Keratinocyte (primary cell): ENCODE measurements at regions not wholly inside any gene's neighbourhood (a gene's known extent, or its start where the extent isn't known, plus 50 kb on each side); places are given as distances from the start of the nearest gene placed in this dataset.

Experiments
- DNase-seq: peaks from one replicate; pipeline ENCODE4 v3.0.0-alpha.2; 2011; ENCODE audit warnings: low read depth, missing footprints, low spot score
- FAIRE-seq: peaks from 2 replicates; lab custom pipeline; 2011; peaks lifted over from hg19 to GRCh38; lab: Jason Lieb, UNC
- H2AFZ ChIP-seq: 2 replicates; pipeline ENCODE4 v1.6.0; 2012; ENCODE audit warnings: low read length, control low read depth, inconsistent platforms; ENCODE audit not compliant: control insufficient read depth
- H3K27ac ChIP-seq: 2 replicates; pipeline ENCODE4 v1.5.1; 2011; ENCODE audit warnings: low read length; ENCODE audit not compliant: control insufficient read depth, insufficient read depth
- H3K27me3 ChIP-seq: 3 replicates; pipeline ENCODE4 v1.6.0; 2011; ENCODE audit warnings: low read length; ENCODE audit not compliant: control insufficient read depth, insufficient read depth; ENCODE audit errors: extremely low read depth
- H3K36me3 ChIP-seq, 2 experiments: 2 replicates in 1 of 2; 3 replicates in 1 of 2; pipeline ENCODE4 v1.5.1; 2011; ENCODE audit warnings: low read length in 2 of 2, mild to moderate bottlenecking in 1 of 2; ENCODE audit not compliant: control insufficient read depth in 2 of 2, insufficient read depth in 2 of 2; ENCODE audit errors: extremely low read depth in 1 of 2
- H3K4me1 ChIP-seq: 3 replicates; pipeline ENCODE4 v1.5.1; 2011; ENCODE audit warnings: low read length; ENCODE audit not compliant: control insufficient read depth, insufficient read depth; ENCODE audit errors: extremely low read depth
- H3K4me2 ChIP-seq: 3 replicates; pipeline ENCODE4 v1.6.0; 2011; ENCODE audit warnings: low read depth, low read length; ENCODE audit not compliant: control insufficient read depth, insufficient read depth; ENCODE audit errors: extremely low read depth
- H3K4me3 ChIP-seq, 3 experiments: fragments of 200-600 bp in 1 of 3; sonication (generic) in 1 of 3; 2 replicates in 2 of 3; 3 replicates in 1 of 3; pipeline ENCODE4 v1.5.1; 2011 to 2016; ENCODE audit warnings: low read length in 3 of 3, mild to moderate bottlenecking in 3 of 3, control low read depth in 2 of 3, inconsistent platforms in 1 of 3, low read depth in 1 of 3, mixed read lengths in 1 of 3, mixed run types in 1 of 3, moderate library complexity in 1 of 3; ENCODE audit not compliant: control insufficient read depth in 2 of 3, insufficient read depth in 2 of 3; ENCODE audit errors: extremely low read depth in 1 of 3
- H3K79me2 ChIP-seq: 2 replicates; pipeline ENCODE4 v1.6.0; 2012; ENCODE audit warnings: low read length; ENCODE audit not compliant: control insufficient read depth, insufficient read depth
- H3K9ac ChIP-seq: 3 replicates; pipeline ENCODE4 v1.6.0; 2011; ENCODE audit warnings: low read length; ENCODE audit not compliant: control insufficient read depth, insufficient read depth; ENCODE audit errors: extremely low read depth
- H3K9me1 ChIP-seq: 3 replicates; pipeline ENCODE4 v1.6.0; 2011; ENCODE audit warnings: low read length; ENCODE audit not compliant: control insufficient read depth, insufficient read depth; ENCODE audit errors: extremely low read depth
- H3K9me3 ChIP-seq: 2 replicates; pipeline ENCODE4 v1.5.1; 2012; ENCODE audit warnings: low read depth, low read length; ENCODE audit not compliant: control insufficient read depth
- H4K20me1 ChIP-seq: 3 replicates; pipeline ENCODE4 v1.6.0; 2011; ENCODE audit warnings: low read length; ENCODE audit not compliant: control insufficient read depth, insufficient read depth; ENCODE audit errors: extremely low read depth
- CTCF ChIP-seq, 3 experiments: IDR thresholded peaks in 1 of 3; conservative IDR thresholded peaks in 1 of 3; optimal IDR thresholded peaks in 1 of 3; 2 replicates in 2 of 3; 3 replicates in 1 of 3; pipeline versions ENCODE3 to v1.5.1; 2011; ENCODE audit warnings: low read length in 3 of 3, mild to moderate bottlenecking in 3 of 3, moderate library complexity in 2 of 3, control low read depth in 1 of 3, inconsistent platforms in 1 of 3; ENCODE audit not compliant: insufficient read depth in 2 of 3; ENCODE audit errors: extremely low read depth in 1 of 3
- EZH2 ChIP-seq: IDR thresholded peaks from one replicate; pipeline ENCODE4 v1.6.1; 2012; ENCODE audit warnings: inconsistent platforms, mild to moderate bottlenecking, low read length, moderate library complexity
- dilution Hi-C: fragments of 300-500 bp; cut with MboI; formaldehyde crosslinking; loops from one replicate; pipeline ENCODE4 v1.7.0; 2020; ENCODE audit warnings: low sequenced_read_pairs; ENCODE audit not compliant: extremely low pct_ligation_motif_present

GRCh38 chr6:73884540-73884939 lies 188.5 kb downstream of the CD109 start:
- TF ChIP-seq EZH2: no peak
- TF ChIP-seq CTCF (optimal IDR thresholded peaks at IDR 0.05 in 1 of 3, IDR thresholded peaks at IDR 0.05 in 1 of 3, conservative IDR thresholded peaks at IDR 0.05 in 1 of 3; ENCODE audit: extremely low read depth in 1 of 3, insufficient read depth in 2 of 3, low read length in 3 of 3): no peak
- DNase-seq (no peak), FAIRE-seq (no peak)
- no peak overlapping the region for H3K9ac ChIP-seq
- no peaks in the 10 kb centered on the region for H3K4me1 ChIP-seq
- H3K27me3 ChIP-seq: no peaks in the 10 kb centered on the region
- H3K4me3 ChIP-seq: no peak overlapping the region
- no peak overlapping the region for H3K4me2 ChIP-seq
- H3K9me1 ChIP-seq: no peaks in the 10 kb centered on the region
- no peak overlapping the region for H3K27ac ChIP-seq
- no peaks in the 10 kb centered on the region for H3K9me3 ChIP-seq
- no peaks in the 10 kb centered on the region for H3K79me2 ChIP-seq
- H3K36me3 ChIP-seq: no peaks in the 10 kb centered on the region
- dilution Hi-C loops: no loop called here
- H4K20me1 ChIP-seq: no peaks in the 10 kb centered on the region
- H2AFZ ChIP-seq: peak overlapping the region; percentile 19

GRCh38 chr6:73879501-73880293 lies 183.7 kb downstream of the CD109 start:
- H3K9me1 ChIP-seq: no peaks in the 10 kb centered on the region
- H2AFZ ChIP-seq: no peak overlapping the region
- no peaks in the 10 kb centered on the region for H3K36me3 ChIP-seq
- H3K4me2 ChIP-seq: no peak overlapping the region
- DNase-seq (no peak), FAIRE-seq (no peak)
- no peaks in the 10 kb centered on the region for H3K4me1 ChIP-seq
- TF ChIP-seq CTCF (optimal IDR thresholded peaks at IDR 0.05 in 1 of 3, IDR thresholded peaks at IDR 0.05 in 1 of 3, conservative IDR thresholded peaks at IDR 0.05 in 1 of 3; ENCODE audit: extremely low read depth in 1 of 3, insufficient read depth in 2 of 3, low read length in 3 of 3): no peak
- TF ChIP-seq EZH2: no peak
- no peak overlapping the region for H3K27ac ChIP-seq
- H3K27me3 ChIP-seq: no peaks in the 10 kb centered on the region
- no peak overlapping the region for H3K4me3 ChIP-seq
- no peaks in the 10 kb centered on the region for H4K20me1 ChIP-seq
- dilution Hi-C loops: no loop called here
- no peaks in the 10 kb centered on the region for H3K9me3 ChIP-seq
- no peak overlapping the region for H3K9ac ChIP-seq
- no peaks in the 10 kb centered on the region for H3K79me2 ChIP-seq
